ENCODE measurements at regions not wholly inside any gene's neighbourhood (a gene's known extent, or its start where the extent isn't known, plus 50 kb on each side); places are given as distances from the start of the nearest gene placed in this dataset.
"Not testable (repeated sequence)": the region's sequence is repeated elsewhere in the genome, so short reads cannot be mapped to it uniquely, and the experiment has no call there.

DNA sequence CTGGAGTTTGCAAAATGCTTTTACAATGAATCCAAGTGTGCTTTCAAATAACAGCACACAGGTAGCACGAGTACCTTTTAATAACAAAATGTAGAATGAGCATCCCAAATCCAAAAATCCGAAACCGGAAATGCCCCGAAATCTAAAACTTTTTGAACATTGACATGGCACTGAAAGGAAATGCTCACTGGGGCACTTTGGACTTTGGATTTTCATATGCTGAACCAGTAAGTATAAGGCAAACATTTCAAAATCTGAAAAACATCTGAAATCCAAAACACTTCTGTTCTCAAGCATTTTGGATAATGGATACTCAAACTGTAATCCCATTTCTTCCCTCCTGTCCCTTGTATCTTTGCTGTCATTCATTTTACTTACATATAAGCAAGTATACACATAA lies 50.1 kb downstream of the GCNT4 start:
- H3K9me3 ChIP-seq = no peaks in the 10 kb centered on the region
- H3K4me3 ChIP-seq = no peak overlapping the region
- no peak for DNase-seq
- no peaks in the 10 kb centered on the region for H3K36me3 ChIP-seq
- peaks cover 3% of the 10 kb centered on the region; the same call in 1 of the 2 replicates for H3K27me3 ChIP-seq

DNA sequence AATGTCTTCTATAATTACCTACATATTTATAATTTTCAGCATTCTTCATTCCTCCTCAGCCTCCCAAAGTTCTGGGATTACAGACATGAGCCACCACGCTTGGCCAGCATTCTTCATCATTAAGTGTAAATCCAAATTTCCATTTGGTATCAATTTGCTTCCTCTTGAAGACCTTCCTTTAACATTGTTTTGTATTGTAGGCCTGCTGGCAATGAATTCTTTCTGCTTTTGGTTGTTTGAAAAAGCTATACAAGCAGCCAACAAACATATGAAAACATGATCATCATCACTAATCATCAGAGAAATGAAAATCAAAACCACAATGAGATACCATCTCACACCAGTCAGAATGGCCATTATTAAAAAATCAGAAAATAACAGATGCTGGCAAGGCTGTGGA lies 56.4 kb downstream of the GCNT4 start:
- DNase-seq = no peak
- Histone ChIP-seq H3K27me3 (peaks cover 2% of the 10 kb centered on the region; the same call in 1 of the 2 replicates), H3K4me3 (no peak overlapping the region), H3K9me3 (no peaks in the 10 kb centered on the region), H3K36me3 (no peaks in the 10 kb centered on the region)

DNA sequence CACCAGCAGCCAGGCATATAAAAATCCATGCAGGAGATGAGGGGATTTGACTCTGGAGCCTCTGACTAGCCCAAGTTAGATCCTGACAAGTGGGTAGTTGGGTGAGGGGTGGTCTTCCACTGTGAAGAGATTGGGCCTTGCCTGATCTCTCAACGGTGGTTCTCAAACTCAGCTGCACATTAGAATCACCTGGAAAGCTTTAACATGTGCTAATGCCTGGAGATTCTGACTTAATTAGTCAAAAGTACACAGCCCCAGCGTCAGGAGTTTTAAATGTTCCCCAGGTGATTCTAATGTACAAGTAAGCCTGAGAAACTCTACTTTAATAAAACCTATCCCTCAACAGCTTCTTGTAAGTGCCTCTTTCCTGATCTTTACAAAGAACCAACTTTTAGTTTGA lies 57.5 kb downstream of the GCNT4 start:
- Histone ChIP-seq H3K27me3 (no peaks in the 10 kb centered on the region), H3K9me3 (no peaks in the 10 kb centered on the region), H3K36me3 (no peaks in the 10 kb centered on the region), H3K4me3 (no peak overlapping the region)
- DNase-seq = no peak

DNA sequence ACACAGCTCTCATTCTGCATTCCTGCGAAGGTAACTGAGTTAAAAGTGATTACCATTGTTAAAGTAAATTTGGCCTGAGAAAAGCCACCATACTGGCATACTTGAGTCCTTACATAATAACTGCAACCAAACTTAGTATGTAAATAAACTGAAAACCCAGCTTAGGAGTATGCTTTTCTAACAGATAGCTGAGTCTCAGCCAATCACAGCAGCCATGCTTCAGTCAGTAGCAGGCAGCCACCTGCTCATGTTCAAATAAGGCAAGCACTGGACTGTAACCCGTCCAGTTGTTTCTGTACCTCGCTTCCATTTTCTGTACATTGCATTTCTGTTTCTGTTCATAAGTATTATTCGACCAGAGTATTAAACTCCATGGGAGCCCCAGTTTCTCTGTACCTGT lies 58.6 kb downstream of the GCNT4 start:
- Histone ChIP-seq H3K36me3 (no peaks in the 10 kb centered on the region), H3K27me3 (no peaks in the 10 kb centered on the region), H3K4me3 (no peak overlapping the region), H3K9me3 (no peaks in the 10 kb centered on the region)
- no peak for DNase-seq

DNA sequence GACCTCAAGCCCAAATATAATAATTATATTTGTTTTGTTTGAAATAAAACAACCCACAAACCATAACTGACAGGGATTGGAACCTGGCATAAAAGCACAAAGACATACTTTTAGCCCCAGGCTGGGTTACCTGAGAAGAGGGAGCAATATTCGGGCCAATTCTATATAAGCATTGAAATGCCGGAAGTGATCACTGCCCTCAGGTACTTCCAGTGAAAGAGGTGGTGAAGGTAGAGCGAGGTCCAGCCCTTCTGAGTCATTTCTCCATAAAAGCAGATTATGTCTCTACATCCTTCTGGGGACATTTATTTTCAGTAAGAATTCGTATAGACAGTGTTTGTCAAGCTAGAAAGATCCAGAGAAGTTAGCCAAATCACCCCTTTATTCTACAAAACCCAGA lies 59.6 kb downstream of the GCNT4 start:
- DNase-seq = no peak
- H3K36me3 ChIP-seq = no peaks in the 10 kb centered on the region
- no peaks in the 10 kb centered on the region for H3K27me3 ChIP-seq
- no peak overlapping the region for H3K4me3 ChIP-seq
- no peaks in the 10 kb centered on the region for H3K9me3 ChIP-seq

DNA sequence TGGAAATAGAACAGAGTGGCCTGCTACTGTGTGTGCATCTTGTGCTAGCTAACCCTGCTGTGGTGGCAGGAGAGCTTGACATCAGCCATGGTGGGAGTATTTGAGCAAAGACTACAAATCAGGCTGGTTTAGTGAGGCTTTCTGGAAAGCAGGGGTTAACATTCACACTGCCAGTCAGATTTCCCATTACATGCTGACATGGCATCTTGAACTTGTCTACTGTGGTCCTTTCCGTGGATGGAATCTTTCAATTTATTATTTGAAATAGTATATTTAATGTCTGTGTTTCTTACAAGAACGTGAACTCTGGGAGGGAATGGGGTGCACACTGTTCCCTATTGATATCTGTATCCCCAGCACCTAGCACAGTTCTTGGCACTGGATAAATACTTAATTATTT lies 60.8 kb downstream of the GCNT4 start:
- H3K9me3 ChIP-seq = no peaks in the 10 kb centered on the region
- no peaks in the 10 kb centered on the region for H3K36me3 ChIP-seq
- no peak for DNase-seq
- H3K4me3 ChIP-seq = no peak overlapping the region
- H3K27me3 ChIP-seq = no peaks in the 10 kb centered on the region

DNA sequence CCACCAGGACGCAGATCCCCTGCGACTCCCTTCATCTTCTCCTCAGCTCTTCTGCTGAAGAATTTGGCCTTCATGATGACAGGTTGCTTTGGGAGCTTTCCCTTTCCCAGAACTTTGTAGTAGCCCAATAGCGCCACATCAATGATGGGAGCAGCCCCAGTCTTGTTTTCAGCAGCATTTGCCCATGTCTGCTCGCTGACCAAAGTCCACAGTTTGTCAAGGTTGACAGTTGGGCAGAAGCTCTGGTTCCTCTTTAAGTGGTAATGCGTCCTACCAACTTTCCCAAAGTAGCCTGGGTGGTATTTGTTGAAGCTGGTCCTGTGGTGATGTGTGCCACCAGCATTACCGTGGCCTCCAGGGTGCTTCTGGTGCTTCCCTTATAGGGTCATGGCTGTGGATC lies 62.2 kb downstream of the GCNT4 start:
- Histone ChIP-seq H3K4me3 (no peak overlapping the region), H3K36me3 (no peaks in the 10 kb centered on the region), H3K27me3 (no peaks in the 10 kb centered on the region), H3K9me3 (no peaks in the 10 kb centered on the region)
- DNase-seq = no peak

DNA sequence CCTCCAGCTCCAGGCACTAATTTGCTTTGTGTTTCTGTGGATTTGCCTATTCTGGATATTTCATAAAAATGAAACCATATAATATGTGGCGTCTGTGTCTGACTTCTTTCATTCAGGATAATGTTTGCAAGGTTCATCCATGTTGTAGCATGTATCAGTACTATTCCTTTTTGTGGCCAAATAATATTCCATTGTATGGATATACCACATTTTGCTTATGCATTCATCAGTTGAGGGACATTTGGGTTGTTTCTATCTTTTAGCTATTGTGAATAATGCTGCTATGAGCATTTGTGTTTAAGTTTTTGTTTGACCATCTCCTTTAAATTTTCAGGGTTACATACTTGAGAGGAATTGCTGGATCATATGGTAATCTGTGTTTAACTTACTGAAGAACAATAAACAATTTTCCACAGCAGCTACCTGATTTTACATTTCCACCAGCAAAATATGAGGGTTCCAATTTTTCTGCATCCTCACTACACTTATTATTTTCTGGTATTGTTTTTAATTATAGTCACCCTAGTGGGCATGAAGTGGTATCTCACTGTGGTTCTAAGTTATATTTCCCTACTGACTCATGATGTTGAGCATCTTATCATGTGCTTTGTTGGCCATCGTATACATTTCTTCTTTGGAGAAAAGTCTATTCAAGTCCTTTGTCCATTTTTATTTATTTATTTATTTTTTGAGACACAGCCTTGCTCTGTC lies 63.9 kb downstream of the GCNT4 start:
- no peak for DNase-seq
- Histone ChIP-seq H3K27me3 (no peaks in the 10 kb centered on the region), H3K9me3 (no peaks in the 10 kb centered on the region), H3K4me3 (no peak overlapping the region), H3K36me3 (no peaks in the 10 kb centered on the region)

DNA sequence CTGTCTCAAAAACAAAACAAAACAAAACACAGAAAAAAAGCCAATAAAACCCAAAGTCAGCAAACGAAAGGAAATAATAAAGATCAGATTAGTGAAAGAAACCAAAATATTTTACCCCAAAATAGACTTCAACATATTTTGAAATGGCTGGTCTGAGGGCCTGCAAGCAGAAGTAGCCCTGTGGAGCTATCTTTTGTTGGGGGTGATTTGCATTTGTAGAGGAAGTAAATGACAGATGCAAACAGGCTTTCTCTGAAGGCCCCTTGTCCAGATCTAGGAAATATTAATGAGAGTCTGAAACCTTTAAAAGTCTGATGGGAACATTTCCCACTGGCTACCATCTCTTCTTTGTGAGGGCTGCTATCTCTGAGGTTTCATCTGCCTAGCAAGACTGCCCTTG lies 74.0 kb downstream of the GCNT4 start:
- H3K9me3 ChIP-seq = no peaks in the 10 kb centered on the region
- H3K27me3 ChIP-seq = no peaks in the 10 kb centered on the region
- H3K4me3 ChIP-seq = no peak overlapping the region
- H3K36me3 ChIP-seq = no peaks in the 10 kb centered on the region
- no peak for DNase-seq

DNA sequence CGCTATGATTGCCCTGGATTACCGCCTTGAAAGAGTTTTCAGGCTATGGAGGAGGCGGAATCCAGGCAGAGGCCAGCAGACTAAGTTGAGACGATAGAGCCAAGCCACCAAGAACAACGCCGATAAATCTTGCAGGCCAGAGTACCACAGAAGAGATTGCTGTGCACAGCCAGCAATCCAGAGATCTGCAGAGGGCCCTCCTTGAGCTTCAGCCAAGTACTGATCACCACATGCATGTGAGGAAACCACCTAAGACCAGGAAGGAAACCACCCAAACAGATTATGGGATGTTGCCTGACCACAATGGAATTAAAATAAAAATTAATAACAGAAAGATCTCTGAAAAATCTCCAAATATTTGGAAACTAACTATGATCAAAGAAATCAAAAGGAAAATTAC lies 74.9 kb downstream of the GCNT4 start:
- no peak for DNase-seq
- no peaks in the 10 kb centered on the region for H3K27me3 ChIP-seq
- H3K9me3 ChIP-seq = no peaks in the 10 kb centered on the region
- no peaks in the 10 kb centered on the region for H3K36me3 ChIP-seq
- no peak overlapping the region for H3K4me3 ChIP-seq

DNA sequence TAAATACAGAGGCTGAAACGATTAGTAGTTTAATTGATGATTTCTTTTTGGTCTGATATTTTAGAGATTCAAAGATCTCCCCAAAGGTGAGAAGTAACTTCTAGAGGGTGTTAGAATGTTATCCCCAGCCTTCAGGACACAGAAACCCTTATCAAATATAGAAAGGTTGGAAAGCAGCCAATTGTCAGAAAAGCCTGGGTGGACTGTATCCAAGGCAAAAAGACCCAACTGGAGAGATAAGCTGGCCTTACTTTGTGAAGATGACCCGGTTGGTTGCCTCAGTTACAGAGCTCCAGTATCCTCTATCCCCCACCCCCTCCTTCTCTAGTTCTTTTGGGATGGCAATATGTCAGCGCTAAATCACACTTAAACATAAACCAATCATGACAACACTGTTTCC lies 75.7 kb downstream of the GCNT4 start:
- no peak for DNase-seq
- Histone ChIP-seq H3K4me3 (no peak overlapping the region), H3K27me3 (no peaks in the 10 kb centered on the region), H3K36me3 (no peaks in the 10 kb centered on the region), H3K9me3 (no peaks in the 10 kb centered on the region)

DNA sequence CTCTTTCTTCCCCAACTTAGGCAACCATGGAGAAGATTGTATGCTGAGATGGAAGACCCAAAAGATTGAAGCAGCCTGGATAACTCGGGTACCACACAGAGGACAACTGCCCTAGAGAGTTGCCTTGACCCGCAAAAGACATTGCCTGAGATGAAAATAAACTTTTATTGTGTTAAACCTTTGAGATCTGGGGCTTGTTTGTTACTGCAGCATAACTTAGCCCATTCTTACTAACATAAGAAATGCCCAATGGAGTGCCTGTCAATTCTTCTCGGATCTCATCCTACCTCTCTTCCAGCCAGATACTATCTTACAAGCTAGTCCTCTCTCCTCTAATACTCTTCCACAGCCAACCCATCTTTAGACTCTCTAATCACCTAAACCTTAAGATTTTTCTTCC lies 76.8 kb downstream of the GCNT4 start:
- Histone ChIP-seq H3K4me3 (no peak overlapping the region), H3K36me3 (no peaks in the 10 kb centered on the region), H3K27me3 (no peaks in the 10 kb centered on the region), H3K9me3 (no peaks in the 10 kb centered on the region)
- DNase-seq = no peak

DNA sequence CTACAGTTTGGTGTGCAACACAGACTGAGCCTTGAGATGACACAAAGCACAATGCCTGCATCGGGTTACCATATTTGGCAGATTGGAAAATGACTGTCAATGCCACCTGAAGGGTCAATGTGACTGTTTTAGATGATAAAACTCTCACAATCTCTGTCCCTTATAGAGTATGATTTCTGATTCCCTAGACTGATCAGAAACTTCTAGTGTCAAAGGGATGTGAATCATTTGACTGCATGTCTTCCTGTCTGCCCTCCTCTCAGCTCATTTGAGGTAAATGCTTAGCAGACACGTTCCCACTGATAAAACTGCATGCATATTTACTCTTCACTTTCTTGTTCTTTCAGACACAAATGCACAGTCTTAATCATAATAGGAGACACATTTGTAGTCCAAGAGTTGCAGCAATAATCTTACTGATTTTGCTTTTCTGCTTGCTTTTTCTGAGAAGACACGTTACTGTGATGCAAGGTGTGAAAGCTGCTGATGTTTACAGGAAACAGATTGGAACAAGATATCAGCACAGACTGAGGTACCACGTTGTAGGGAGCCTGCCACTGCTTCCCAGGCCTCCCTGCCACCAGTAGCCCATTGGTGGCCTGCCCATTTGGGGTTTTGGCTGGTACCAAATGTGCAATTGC lies 77.8 kb downstream of the GCNT4 start:
- Histone ChIP-seq H3K27me3 (no peaks in the 10 kb centered on the region), H3K9me3 (no peaks in the 10 kb centered on the region), H3K36me3 (no peaks in the 10 kb centered on the region), H3K4me3 (no peak overlapping the region)
- no peak for DNase-seq

DNA sequence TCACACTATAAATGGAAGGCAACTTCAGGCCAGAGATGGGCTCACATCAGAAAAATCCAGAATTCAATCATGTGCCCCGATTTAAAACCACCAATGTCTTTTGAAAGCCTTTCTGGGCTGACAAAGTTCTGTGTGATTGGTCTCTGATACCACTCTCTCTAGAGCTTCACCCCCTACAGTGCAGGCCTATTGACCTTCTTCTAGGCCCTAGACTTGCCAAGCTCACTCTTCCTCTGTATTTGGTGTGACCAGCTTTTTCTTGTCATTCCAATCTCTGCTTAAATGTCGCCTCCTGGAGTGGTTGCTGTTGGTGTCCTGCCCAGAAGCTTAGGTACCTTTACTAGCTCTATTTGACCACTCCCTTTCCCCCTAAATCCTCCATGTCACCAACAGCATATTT lies 78.7 kb downstream of the GCNT4 start:
- no peak for DNase-seq
- no peaks in the 10 kb centered on the region for H3K9me3 ChIP-seq
- no peaks in the 10 kb centered on the region for H3K36me3 ChIP-seq
- no peaks in the 10 kb centered on the region for H3K27me3 ChIP-seq
- no peak overlapping the region for H3K4me3 ChIP-seq

DNA sequence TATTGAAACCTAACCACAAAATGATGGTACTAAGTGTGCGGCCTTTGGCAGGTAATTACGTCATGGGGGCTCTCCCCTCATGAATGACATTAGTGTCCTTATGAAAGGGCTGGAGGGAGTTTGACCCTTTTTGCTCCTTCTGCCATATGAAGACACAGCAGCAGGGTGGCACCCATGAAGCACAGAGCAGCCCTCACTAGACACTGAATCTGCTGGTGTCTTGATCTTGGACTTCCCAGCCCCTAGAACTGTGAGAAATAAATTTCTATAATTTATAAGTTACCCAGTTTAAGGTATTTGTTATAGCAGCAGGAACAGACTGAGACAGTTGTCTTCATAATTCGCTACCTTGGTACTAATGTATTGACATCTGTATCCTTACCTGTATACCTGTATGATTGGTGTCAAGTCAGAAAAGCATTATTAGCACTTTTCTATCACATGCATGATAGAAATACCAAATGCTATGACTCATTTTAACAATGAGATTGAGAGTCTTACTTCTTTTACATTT lies 80.4 kb downstream of the GCNT4 start:
- no peak for DNase-seq

DNA sequence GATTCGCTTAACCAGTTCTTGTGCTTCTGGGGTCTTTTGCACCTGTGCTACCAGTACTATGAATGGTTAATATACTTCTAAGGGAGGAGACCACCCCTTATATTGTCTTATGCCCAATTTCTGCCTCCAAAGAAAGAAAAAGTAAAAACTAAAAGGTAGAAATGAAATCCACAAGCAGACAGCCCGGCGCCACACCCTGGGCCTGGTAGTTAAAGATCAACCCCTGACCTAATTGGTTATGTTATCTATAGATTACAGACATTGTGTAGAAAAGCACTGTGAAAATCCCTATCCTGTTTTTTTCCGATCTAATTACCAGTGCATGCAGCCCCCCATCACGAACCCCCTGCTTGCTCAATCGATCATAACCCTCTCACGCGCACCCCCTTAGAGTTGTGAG lies 81.5 kb downstream of the GCNT4 start:
- not testable (repeated sequence) for H3K27me3 ChIP-seq, DNase-seq, H3K9me3 ChIP-seq, H3K36me3 ChIP-seq, H3K4me3 ChIP-seq

More for the DNA sequence above, 80.4 kb downstream of the GCNT4 start:
- no peak overlapping the region for H3K4me3 ChIP-seq
- no peaks in the 10 kb centered on the region for H3K36me3 ChIP-seq
- no peaks in the 10 kb centered on the region for H3K27me3 ChIP-seq
- H3K9me3 ChIP-seq = no peaks in the 10 kb centered on the region

DNA sequence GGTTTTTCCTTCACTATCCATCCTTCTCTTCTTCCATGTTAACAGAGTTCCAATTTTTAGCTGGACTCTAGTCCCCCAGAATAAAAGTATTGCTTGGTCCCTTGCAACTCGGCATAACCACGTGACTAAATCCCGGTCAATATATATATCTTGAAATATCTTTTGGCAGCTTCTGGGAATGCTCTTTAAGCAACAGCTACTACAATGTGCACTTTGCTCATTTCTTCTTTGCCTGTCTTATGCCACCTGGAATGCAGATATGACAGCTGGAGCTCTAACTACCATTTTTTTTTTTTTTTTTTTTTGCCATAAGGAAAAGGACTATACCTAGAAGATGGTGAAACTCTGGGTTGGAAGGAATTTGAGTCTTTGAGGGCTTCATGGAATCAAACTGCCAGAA lies 82.6 kb downstream of the GCNT4 start:
- no peak for DNase-seq
- H3K36me3 ChIP-seq = no peaks in the 10 kb centered on the region
- H3K27me3 ChIP-seq = no peaks in the 10 kb centered on the region
- no peak overlapping the region for H3K4me3 ChIP-seq
- no peaks in the 10 kb centered on the region for H3K9me3 ChIP-seq

All from MG63 (cell line).